ENCODE measurements at regions not wholly inside any gene's neighbourhood (a gene's known extent, or its start where the extent isn't known, plus 50 kb on each side); places are given as distances from the start of the nearest gene placed in this dataset.

GRCh38 chr1:78715181-78715661 is 65.6 kb downstream of the IFI44 start:
- H3K4me1 Mint-ChIP-seq (ENCODE audit: low read depth, unreplicated experiment): no peaks in the 10 kb centered on the region
- intact Hi-C loops (cut with micrococcal nuclease; ENCODE audit: unreplicated experiment): no loop called here

GRCh38 chr1:78716186-78716585 is 66.6 kb downstream of the IFI44 start:
- intact Hi-C loops (cut with micrococcal nuclease; ENCODE audit: unreplicated experiment): no loop called here
- peaks cover 2% of the 10 kb centered on the region for H3K9me3 Mint-ChIP-seq (ENCODE audit: low read depth, unreplicated experiment)
- no peak overlapping the region for H3K27ac Mint-ChIP-seq (ENCODE audit: unreplicated experiment)
- no peak for DNase-seq
- H3K4me3 Mint-ChIP-seq (ENCODE audit: low read depth, unreplicated experiment): no peak overlapping the region
- no TSS peak for BruUV-seq (replicated peaks)
- H3K27me3 Mint-ChIP-seq (ENCODE audit: unreplicated experiment): no peaks in the 10 kb centered on the region
- TF ChIP-seq, protein P1, sequence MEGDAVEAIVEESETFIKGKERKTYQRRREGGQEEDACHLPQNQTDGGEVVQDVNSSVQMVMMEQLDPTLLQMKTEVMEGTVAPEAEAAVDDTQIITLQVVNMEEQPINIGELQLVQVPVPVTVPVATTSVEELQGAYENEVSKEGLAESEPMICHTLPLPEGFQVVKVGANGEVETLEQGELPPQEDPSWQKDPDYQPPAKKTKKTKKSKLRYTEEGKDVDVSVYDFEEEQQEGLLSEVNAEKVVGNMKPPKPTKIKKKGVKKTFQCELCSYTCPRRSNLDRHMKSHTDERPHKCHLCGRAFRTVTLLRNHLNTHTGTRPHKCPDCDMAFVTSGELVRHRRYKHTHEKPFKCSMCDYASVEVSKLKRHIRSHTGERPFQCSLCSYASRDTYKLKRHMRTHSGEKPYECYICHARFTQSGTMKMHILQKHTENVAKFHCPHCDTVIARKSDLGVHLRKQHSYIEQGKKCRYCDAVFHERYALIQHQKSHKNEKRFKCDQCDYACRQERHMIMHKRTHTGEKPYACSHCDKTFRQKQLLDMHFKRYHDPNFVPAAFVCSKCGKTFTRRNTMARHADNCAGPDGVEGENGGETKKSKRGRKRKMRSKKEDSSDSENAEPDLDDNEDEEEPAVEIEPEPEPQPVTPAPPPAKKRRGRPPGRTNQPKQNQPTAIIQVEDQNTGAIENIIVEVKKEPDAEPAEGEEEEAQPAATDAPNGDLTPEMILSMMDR (IDR thresholded peaks at IDR 0.05; ENCODE audit: unreplicated experiment): no peak
- no peaks in the 10 kb centered on the region for H3K4me1 Mint-ChIP-seq (ENCODE audit: low read depth, unreplicated experiment)
- CTCF ChIA-PET: no interaction called here
- no peaks in the 10 kb centered on the region for H3K36me3 Mint-ChIP-seq (ENCODE audit: insufficient read depth, unreplicated experiment)

More at GRCh38 chr1:78715181-78715661, 65.6 kb downstream of the IFI44 start:
- no peaks in the 10 kb centered on the region for H3K27me3 Mint-ChIP-seq (ENCODE audit: unreplicated experiment)
- H3K4me3 Mint-ChIP-seq (ENCODE audit: low read depth, unreplicated experiment): no peak overlapping the region
- BruUV-seq (replicated peaks): no TSS peak
- CTCF ChIA-PET: no interaction called here
- no peak for DNase-seq
- no peak overlapping the region for H3K27ac Mint-ChIP-seq (ENCODE audit: unreplicated experiment)
- TF ChIP-seq, protein P1 (IDR thresholded peaks at IDR 0.05; ENCODE audit: unreplicated experiment): no peak
- no peaks in the 10 kb centered on the region for H3K36me3 Mint-ChIP-seq (ENCODE audit: insufficient read depth, unreplicated experiment)
- H3K9me3 Mint-ChIP-seq (ENCODE audit: low read depth, unreplicated experiment): peaks cover 2% of the 10 kb centered on the region

DNA sequence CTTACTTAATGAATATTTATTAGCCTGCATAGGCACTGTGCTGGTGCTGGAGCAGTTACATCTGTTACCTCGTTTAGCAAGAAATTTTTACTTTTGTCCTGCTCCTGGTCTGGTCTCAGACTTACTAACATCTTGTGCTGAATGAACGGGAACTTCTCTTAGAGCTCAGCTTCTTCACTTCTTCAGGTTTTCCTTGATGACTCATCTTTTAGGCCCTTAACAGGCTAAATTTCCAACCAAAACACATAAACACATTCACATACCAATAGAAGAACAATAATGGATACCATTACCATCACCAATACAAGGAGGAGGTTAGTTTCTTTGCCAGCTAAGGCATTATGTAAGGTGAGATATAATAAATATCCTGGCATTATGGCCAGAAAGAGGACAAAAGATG is 68.9 kb downstream of the IFI44 start:
- Mint-ChIP-seq H3K27me3 (ENCODE audit: unreplicated experiment) (no peaks in the 10 kb centered on the region), H3K9me3 (ENCODE audit: low read depth, unreplicated experiment) (peaks cover 2% of the 10 kb centered on the region), H3K4me1 (ENCODE audit: low read depth, unreplicated experiment) (no peaks in the 10 kb centered on the region), H3K27ac (ENCODE audit: unreplicated experiment) (no peak overlapping the region), H3K4me3 (ENCODE audit: low read depth, unreplicated experiment) (no peak overlapping the region), H3K36me3 (ENCODE audit: insufficient read depth, unreplicated experiment) (no peaks in the 10 kb centered on the region)
- no peak for DNase-seq
- TF ChIP-seq, protein P1 (IDR thresholded peaks at IDR 0.05; ENCODE audit: unreplicated experiment): no peak
- BruUV-seq (replicated peaks): no TSS peak
- intact Hi-C loops (cut with micrococcal nuclease; ENCODE audit: unreplicated experiment): no loop called here
- CTCF ChIA-PET: no interaction called here

- Mint-ChIP-seq H3K4me3 (ENCODE audit: low read depth, unreplicated experiment) (no peak overlapping the region), H3K4me1 (ENCODE audit: low read depth, unreplicated experiment) (no peaks in the 10 kb centered on the region), H3K27me3 (ENCODE audit: unreplicated experiment) (no peaks in the 10 kb centered on the region), H3K27ac (ENCODE audit: unreplicated experiment) (no peak overlapping the region), H3K36me3 (ENCODE audit: insufficient read depth, unreplicated experiment) (no peaks in the 10 kb centered on the region), H3K9me3 (ENCODE audit: low read depth, unreplicated experiment) (no peaks in the 10 kb centered on the region)
- DNase-seq: no peak
- TF ChIP-seq, protein P1 (IDR thresholded peaks at IDR 0.05; ENCODE audit: unreplicated experiment): no peak
- intact Hi-C loops (cut with micrococcal nuclease; ENCODE audit: unreplicated experiment): no loop called here
- CTCF ChIA-PET: no interaction called here
- no TSS peak for BruUV-seq (replicated peaks)
These were observed 71.5 kb downstream of the IFI44 start for GRCh38 chr1:78721136-78721535.
